H9 (cell line): ENCODE measurements at regions not wholly inside any gene's neighbourhood (a gene's known extent, or its start where the extent isn't known, plus 50 kb on each side); places are given as distances from the start of the nearest gene placed in this dataset.

Experiments used
- DNase-seq: peaks from one replicate; pipeline ENCODE4 v3.0.0-alpha.2; 2017
- H2AFZ ChIP-seq: one replicate; pipeline ENCODE4 v1.6.1; 2013; ENCODE audit warnings: mild to moderate bottlenecking, low read length, control low read depth, moderate library complexity
- H2AK5ac ChIP-seq: 2 replicates; pipeline ENCODE4 v1.6.1; 2013; ENCODE audit warnings: low read length, control low read depth, mixed read lengths; ENCODE audit not compliant: insufficient read length
- H2BK120ac ChIP-seq: one replicate; pipeline ENCODE4 v1.6.1; 2013; ENCODE audit warnings: low read depth, mild to moderate bottlenecking, low read length, control low read depth, inconsistent platforms; ENCODE audit not compliant: poor library complexity, severe bottlenecking
- H2BK12ac ChIP-seq: 2 replicates; pipeline ENCODE4 v1.6.1; 2013; ENCODE audit warnings: low read length, control low read depth, mixed read lengths, low read depth; ENCODE audit not compliant: insufficient read length
- H2BK15ac ChIP-seq: 2 replicates; pipeline ENCODE4 v1.6.1; 2013; ENCODE audit warnings: low read depth, low read length, control low read depth
- H2BK20ac ChIP-seq: one replicate; pipeline ENCODE4 v1.6.1; 2013; ENCODE audit warnings: low read depth, mild to moderate bottlenecking, low read length, control low read depth, inconsistent platforms; ENCODE audit not compliant: poor library complexity, severe bottlenecking
- H2BK5ac ChIP-seq: 2 replicates; pipeline ENCODE4 v1.6.1; 2013; ENCODE audit warnings: low read length, control low read depth, mixed read lengths; ENCODE audit not compliant: insufficient read length
- H3K14ac ChIP-seq: 2 replicates; pipeline ENCODE4 v1.6.1; 2013; ENCODE audit warnings: low read length, control low read depth; ENCODE audit not compliant: insufficient read depth
- H3K18ac ChIP-seq: 2 replicates; pipeline ENCODE4 v1.6.1; 2013; ENCODE audit warnings: low read depth, mild to moderate bottlenecking, mixed read lengths, low read length, control low read depth; ENCODE audit not compliant: insufficient read length
- H3K23ac ChIP-seq: 2 replicates; pipeline ENCODE4 v1.6.1; 2013; ENCODE audit warnings: low read length, control low read depth, mixed read lengths, low read depth; ENCODE audit not compliant: insufficient read length
- H3K23me2 ChIP-seq: 2 replicates; pipeline ENCODE4 v1.6.1; 2013; ENCODE audit warnings: low read depth, mild to moderate bottlenecking, mixed read lengths, low read length, control low read depth; ENCODE audit not compliant: insufficient read length, poor library complexity, severe bottlenecking
- H3K27ac ChIP-seq: 2 replicates; pipeline ENCODE4 v1.5.1; 2013; ENCODE audit warnings: low read length, control low read depth, mixed read lengths, low read depth; ENCODE audit not compliant: insufficient read length
- H3K27me3 ChIP-seq: 2 replicates; pipeline ENCODE4 v1.6.1; 2013; ENCODE audit warnings: low read length, control low read depth, inconsistent platforms; ENCODE audit not compliant: insufficient read depth
- H3K4ac ChIP-seq: 2 replicates; pipeline ENCODE4 v1.6.1; 2013; ENCODE audit warnings: low read depth, mild to moderate bottlenecking, control low read depth, inconsistent platforms, low read length, moderate library complexity
- H3K4me1 ChIP-seq: 2 replicates; pipeline ENCODE4 v1.6.1; 2013; ENCODE audit warnings: low read length, control low read depth, inconsistent platforms; ENCODE audit not compliant: insufficient read depth
- H3K4me2 ChIP-seq: 2 replicates; pipeline ENCODE4 v1.6.1; 2013; ENCODE audit warnings: low read length, control low read depth, mixed read lengths; ENCODE audit not compliant: insufficient read length, insufficient read depth
- H3K56ac ChIP-seq: 2 replicates; pipeline ENCODE4 v1.6.1; 2013; ENCODE audit warnings: low read depth, mild to moderate bottlenecking, mixed read lengths, low read length, control low read depth; ENCODE audit not compliant: insufficient read length
- H3K79me1 ChIP-seq: 2 replicates; pipeline ENCODE4 v1.6.1; 2013; ENCODE audit warnings: low read depth, mild to moderate bottlenecking, moderate library complexity, low read length, control low read depth, inconsistent platforms; ENCODE audit not compliant: insufficient read depth, poor library complexity, severe bottlenecking
- H3K79me2 ChIP-seq: 2 replicates; pipeline ENCODE4 v1.6.1; 2013; ENCODE audit warnings: low read length, control low read depth, inconsistent platforms; ENCODE audit not compliant: insufficient read depth
- H3K9ac ChIP-seq: 2 replicates; pipeline ENCODE4 v1.6.1; 2013; ENCODE audit warnings: low read length, control low read depth, mixed read lengths; ENCODE audit not compliant: insufficient read length; ENCODE audit errors: extremely low read depth
- H3K9me3 ChIP-seq: one replicate; pipeline ENCODE4 v1.6.1; 2013; ENCODE audit warnings: low read depth, low read length, inconsistent platforms; ENCODE audit not compliant: control insufficient read depth
- H3T11ph ChIP-seq: one replicate; pipeline ENCODE4 v1.6.1; 2013; ENCODE audit warnings: mild to moderate bottlenecking, low read length, control low read depth, inconsistent platforms
- H4K20me1 ChIP-seq: one replicate; pipeline ENCODE4 v1.6.1; 2013; ENCODE audit not compliant: control insufficient read depth, insufficient read length, insufficient read depth
- H4K5ac ChIP-seq: 2 replicates; pipeline ENCODE4 v1.6.1; 2013; ENCODE audit warnings: low read depth, mild to moderate bottlenecking, mixed read lengths, low read length, control low read depth; ENCODE audit not compliant: insufficient read length
- H4K8ac ChIP-seq: replicated peaks from 2 replicates; pipeline ENCODE4 v1.6.1; 2013; ENCODE audit warnings: low read length, control low read depth, mixed read lengths, low read depth; ENCODE audit not compliant: insufficient read length
- H4K91ac ChIP-seq: 2 replicates; pipeline ENCODE4 v1.6.1; 2013; ENCODE audit warnings: low read depth, mild to moderate bottlenecking, moderate library complexity, mixed read lengths, low read length, control low read depth; ENCODE audit not compliant: insufficient read length
- H3K27ac Mint-ChIP-seq, 3 experiments: 2 replicates in 2 of 3; 3 replicates in 1 of 3; pipeline ENCODE4 v1.8.0; 2020 to 2021; ENCODE audit warnings: mixed read lengths in 3 of 3, mild to moderate bottlenecking in 1 of 3, moderate library complexity in 1 of 3
- H3K27me3 Mint-ChIP-seq: 2 replicates; pipeline ENCODE4 v1.8.0; 2021; ENCODE audit warnings: low read depth, mild to moderate bottlenecking, moderate library complexity, mixed read lengths
- H3K36me3 Mint-ChIP-seq, 3 experiments: 2 replicates in 2 of 3; 3 replicates in 1 of 3; pipeline ENCODE4 v1.8.0; 2020 to 2021; ENCODE audit warnings: low read depth in 3 of 3, mixed read lengths in 3 of 3; ENCODE audit not compliant: insufficient read depth in 1 of 3
- H3K4me1 Mint-ChIP-seq, 2 experiments: 2 replicates each; pipeline ENCODE4 v1.8.0; 2020; ENCODE audit warnings: mixed read lengths in 2 of 2
- H3K4me3 Mint-ChIP-seq, 2 experiments: 2 replicates in 1 of 2; 3 replicates in 1 of 2; pipeline ENCODE4 v1.8.0; 2020 to 2021; ENCODE audit warnings: mild to moderate bottlenecking in 2 of 2, mixed read lengths in 2 of 2, moderate library complexity in 1 of 2
- H3K9me3 Mint-ChIP-seq, 2 experiments: 2 replicates in 1 of 2; 3 replicates in 1 of 2; pipeline ENCODE4 v1.8.0; 2020; ENCODE audit warnings: mild to moderate bottlenecking in 2 of 2, mixed read lengths in 2 of 2, moderate library complexity in 1 of 2
- WGBS: extraction: QIAGEN DNeasy Blood & Tissue Kit; methylation state at CpG from one replicate; pipeline ENCODE4 v1.1.7; 2013; ENCODE audit warnings: missing lambda C conversion rate, low lambda C conversion rate, mixed read lengths; ENCODE audit not compliant: insufficient read length; ENCODE audit errors: extremely low coverage; 5-methylcytosine and 5-hydroxymethylcytosine counted together
- TF ChIP-seq, protein P1 (sequence below): fragments of 200-600 bp; sonication (generic); conservative IDR thresholded peaks from 3 replicates; pipeline ENCODE4 v1.8.0; 2021; ENCODE audit warnings: antibody characterized with exemption, mild to moderate bottlenecking

DNA sequence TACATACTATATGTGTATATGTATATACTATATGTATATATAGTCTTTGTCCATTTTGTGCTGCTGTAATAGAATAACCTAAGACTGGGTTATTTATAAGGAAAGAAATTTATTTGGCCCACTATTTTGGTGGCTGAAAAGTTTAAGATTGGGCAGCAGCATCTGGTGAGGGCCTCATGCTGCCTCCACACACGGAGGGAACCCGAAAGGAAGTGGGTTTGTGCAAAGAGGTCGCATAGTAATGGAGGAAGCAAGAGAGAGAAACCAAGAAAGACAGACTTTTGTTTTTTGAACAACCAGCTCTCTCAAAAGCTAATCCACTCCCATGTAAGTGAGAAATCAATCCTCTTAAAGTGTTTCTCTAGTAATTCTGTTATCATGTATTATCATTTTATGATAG is 1147.3 kb downstream of the NCAM2 start:
- Mint-ChIP-seq H3K36me3 (peaks cover 13 to 20% (median 18%) of the 10 kb centered on the region in 3 experiments), H3K4me1 (no peaks in the 10 kb centered on the region), H3K4me3 (no peak overlapping the region), H3K27me3 (no peaks in the 10 kb centered on the region), H3K27ac (no peak overlapping the region), H3K9me3 (peaks cover 21 to 22% of the 10 kb centered on the region in 2 experiments; a peak in 4 of 5 replicates)
- Histone ChIP-seq H3K4ac (no peak overlapping the region), H3K9ac (no peak overlapping the region), H2AFZ (no peak overlapping the region), H2BK20ac (no peak overlapping the region), H2BK120ac (no peak overlapping the region), H3K18ac (no peak overlapping the region), H3K79me2 (no peaks in the 10 kb centered on the region), H3K23me2 (no peaks in the 10 kb centered on the region), H2AK5ac (no peak overlapping the region), H4K5ac (no peak overlapping the region), H3K4me2 (no peak overlapping the region), H3K4me1 (no peaks in the 10 kb centered on the region), H3K23ac (no peak overlapping the region), H3K14ac (no peak overlapping the region), H3K27ac (no peak overlapping the region), H4K91ac (no peak overlapping the region), H3K9me3 (peaks cover 9% of the 10 kb centered on the region), H3K56ac (no peak overlapping the region), H4K8ac (no peak overlapping the region), H2BK12ac (no peak overlapping the region), H3K79me1 (no peaks in the 10 kb centered on the region), H2BK15ac (no peak overlapping the region), H4K20me1 (no peaks in the 10 kb centered on the region), H3K27me3 (no peaks in the 10 kb centered on the region), H3T11ph (no peak overlapping the region), H2BK5ac (no peak overlapping the region)
- no CpG with 5 or more reads among the region's 3 CpGs for WGBS
- no peak for DNase-seq
- TF ChIP-seq, protein P1, sequence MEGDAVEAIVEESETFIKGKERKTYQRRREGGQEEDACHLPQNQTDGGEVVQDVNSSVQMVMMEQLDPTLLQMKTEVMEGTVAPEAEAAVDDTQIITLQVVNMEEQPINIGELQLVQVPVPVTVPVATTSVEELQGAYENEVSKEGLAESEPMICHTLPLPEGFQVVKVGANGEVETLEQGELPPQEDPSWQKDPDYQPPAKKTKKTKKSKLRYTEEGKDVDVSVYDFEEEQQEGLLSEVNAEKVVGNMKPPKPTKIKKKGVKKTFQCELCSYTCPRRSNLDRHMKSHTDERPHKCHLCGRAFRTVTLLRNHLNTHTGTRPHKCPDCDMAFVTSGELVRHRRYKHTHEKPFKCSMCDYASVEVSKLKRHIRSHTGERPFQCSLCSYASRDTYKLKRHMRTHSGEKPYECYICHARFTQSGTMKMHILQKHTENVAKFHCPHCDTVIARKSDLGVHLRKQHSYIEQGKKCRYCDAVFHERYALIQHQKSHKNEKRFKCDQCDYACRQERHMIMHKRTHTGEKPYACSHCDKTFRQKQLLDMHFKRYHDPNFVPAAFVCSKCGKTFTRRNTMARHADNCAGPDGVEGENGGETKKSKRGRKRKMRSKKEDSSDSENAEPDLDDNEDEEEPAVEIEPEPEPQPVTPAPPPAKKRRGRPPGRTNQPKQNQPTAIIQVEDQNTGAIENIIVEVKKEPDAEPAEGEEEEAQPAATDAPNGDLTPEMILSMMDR, result no peak
